Loucy (cell line): ENCODE measurements at regions not wholly inside any gene's neighbourhood (a gene's known extent, or its start where the extent isn't known, plus 50 kb on each side); places are given as distances from the start of the nearest gene placed in this dataset.

ENCODE experiments used
- H2AFZ ChIP-seq: fragments of 200-600 bp; sonication (generic); 2 replicates; pipeline ENCODE4 v1.6.0; 2016; ENCODE audit warnings: antibody characterized with exemption, mild to moderate bottlenecking, low read length, moderate library complexity
- H3F3A ChIP-seq: fragments of 200-600 bp; 2 replicates; pipeline ENCODE4 v1.6.0; 2016; ENCODE audit warnings: antibody characterized with exemption, low read depth, mild to moderate bottlenecking
- H3K27me3 ChIP-seq: fragments of 200-600 bp; sonication (generic); 2 replicates; pipeline ENCODE4 v1.6.1; 2014; ENCODE audit warnings: low read length, mild to moderate bottlenecking; ENCODE audit not compliant: insufficient read depth, poor library complexity, severe bottlenecking
- H3K36me3 ChIP-seq: fragments of 200-600 bp; sonication (generic); 2 replicates; pipeline ENCODE4 v1.6.1; 2016; ENCODE audit warnings: low read length; ENCODE audit not compliant: insufficient read depth
- H3K4me1 ChIP-seq: fragments of 200-600 bp; sonication (generic); 2 replicates; pipeline ENCODE4 v1.5.1; 2014; ENCODE audit warnings: low read length, mild to moderate bottlenecking; ENCODE audit not compliant: insufficient read depth, poor library complexity, severe bottlenecking
- H3K4me2 ChIP-seq: fragments of 200-600 bp; sonication (generic); 2 replicates; pipeline ENCODE4 v1.6.0; 2014; ENCODE audit warnings: antibody characterized with exemption, low read length, low read depth, mild to moderate bottlenecking; ENCODE audit not compliant: poor library complexity, severe bottlenecking
- H3K4me3 ChIP-seq: fragments of 200-600 bp; sonication (generic); 2 replicates; pipeline ENCODE4 v1.5.1; 2014; ENCODE audit warnings: low read length, mild to moderate bottlenecking, mixed read lengths; ENCODE audit not compliant: poor library complexity, severe bottlenecking
- H3K79me2 ChIP-seq: fragments of 200-600 bp; sonication (generic); 2 replicates; pipeline ENCODE4 v1.6.1; 2014; ENCODE audit warnings: low read length; ENCODE audit not compliant: insufficient read depth
- H3K9ac ChIP-seq: fragments of 200-600 bp; sonication (generic); 2 replicates; pipeline ENCODE4 v1.6.0; 2014; ENCODE audit warnings: mild to moderate bottlenecking, low read depth, low read length, moderate library complexity; ENCODE audit not compliant: poor library complexity, severe bottlenecking
- H3K9me2 ChIP-seq: fragments of 200-600 bp; sonication (generic); replicated peaks from 2 replicates; pipeline ENCODE4 v1.6.1; 2016; ENCODE audit warnings: low read depth, low read length, mixed read lengths
- H3K9me3 ChIP-seq: fragments of 200-600 bp; sonication (generic); 2 replicates; pipeline ENCODE4 v1.6.1; 2014; ENCODE audit warnings: mild to moderate bottlenecking, antibody characterized with exemption, low read length, low read depth; ENCODE audit not compliant: insufficient read depth
- H4K20me1 ChIP-seq: fragments of 200-600 bp; sonication (generic); 2 replicates; pipeline ENCODE4 v1.6.0; 2014; ENCODE audit warnings: antibody characterized with exemption, low read length, mild to moderate bottlenecking; ENCODE audit not compliant: insufficient read depth, poor library complexity, severe bottlenecking
- CTCF ChIP-seq: fragments of 200-600 bp; sonication (generic); conservative IDR thresholded peaks from 2 replicates; pipeline ENCODE4 v1.5.1; 2014; ENCODE audit warnings: mild to moderate bottlenecking, antibody characterized with exemption, low read length
- EZH2phosphoT487 ChIP-seq: fragments of 200-600 bp; IDR thresholded peaks from 2 replicates; pipeline ENCODE4 v1.6.1; 2018; ENCODE audit warnings: antibody characterized with exemption, mild to moderate bottlenecking, moderate library complexity, borderline replicate concordance

- Histone ChIP-seq H2AFZ (no peak overlapping the region), H3K9ac (no peak overlapping the region), H3K4me2 (no peak overlapping the region), H3K79me2 (no peaks in the 10 kb centered on the region), H3K4me3 (no peak overlapping the region), H3K9me3 (no peaks in the 10 kb centered on the region), H3K4me1 (no peaks in the 10 kb centered on the region), H3F3A (no peaks in the 10 kb centered on the region), H3K27me3 (no peaks in the 10 kb centered on the region), H3K36me3 (no peaks in the 10 kb centered on the region), H3K9me2 (no peaks in the 10 kb centered on the region), H4K20me1 (no peaks in the 10 kb centered on the region)
- no peak for TF ChIP-seq EZH2phosphoT487
- TF ChIP-seq CTCF: no peak
Measured at GRCh38 chr16:86892509-86892908, 314.2 kb downstream of the FOXL1 start.

GRCh38 chr16:86893506-86893905 is 315.2 kb downstream of the FOXL1 start:
- H3K79me2 ChIP-seq: no peaks in the 10 kb centered on the region
- H3K27me3 ChIP-seq: no peaks in the 10 kb centered on the region
- H3K9ac ChIP-seq: no peak overlapping the region
- no peak overlapping the region for H3K4me3 ChIP-seq
- H3K9me2 ChIP-seq: no peaks in the 10 kb centered on the region
- no peak overlapping the region for H3K4me2 ChIP-seq
- H2AFZ ChIP-seq: no peak overlapping the region
- no peaks in the 10 kb centered on the region for H3F3A ChIP-seq
- H3K9me3 ChIP-seq: no peaks in the 10 kb centered on the region
- TF ChIP-seq EZH2phosphoT487 (no peak), CTCF (no peak)
- no peaks in the 10 kb centered on the region for H4K20me1 ChIP-seq
- peaks cover 6% of the 10 kb centered on the region for H3K4me1 ChIP-seq
- no peaks in the 10 kb centered on the region for H3K36me3 ChIP-seq

- Histone ChIP-seq H3K9me2 (no peaks in the 10 kb centered on the region), H2AFZ (no peak overlapping the region), H3K79me2 (no peaks in the 10 kb centered on the region), H4K20me1 (no peaks in the 10 kb centered on the region), H3K9ac (no peak overlapping the region), H3K36me3 (no peaks in the 10 kb centered on the region), H3F3A (no peaks in the 10 kb centered on the region), H3K4me3 (no peak overlapping the region), H3K4me1 (peaks cover 12% of the 10 kb centered on the region), H3K4me2 (no peak overlapping the region), H3K27me3 (no peaks in the 10 kb centered on the region), H3K9me3 (no peaks in the 10 kb centered on the region)
- TF ChIP-seq CTCF (no peak), EZH2phosphoT487 (no peak)
Measured at GRCh38 chr16:86894029-86894567, 315.7 kb downstream of the FOXL1 start.
